SK-N-SH treated with all-trans-retinoic acid at 6 μM for 48 hours (cell line): ENCODE measurements at regions not wholly inside any gene's neighbourhood (a gene's known extent, or its start where the extent isn't known, plus 50 kb on each side); places are given as distances from the start of the nearest gene placed in this dataset.

ENCODE experiments used
- ATAC-seq: fragments of 200-7000 bp; cut with Tn5 transposase; 3 replicates; pipeline ENCODE4 v1.9.1; 2020; ENCODE audit warnings: mild to moderate bottlenecking, moderate library complexity
- ARNTL ChIP-seq: fragments of 450-650 bp; formaldehyde crosslinking; IDR thresholded peaks from 2 replicates; pipeline ENCODE4 v1.5.0; 2020; ENCODE audit warnings: low read depth, mild to moderate bottlenecking, moderate library complexity, borderline replicate concordance
- BACH2 ChIP-seq: fragments of 250-450 bp; sonication (Bioruptor Pico); IDR thresholded peaks from 2 replicates; pipeline ENCODE4 v1.9.0; 2021; ENCODE audit warnings: mild to moderate bottlenecking, borderline replicate concordance
- CREB5 ChIP-seq: fragments of 250-450 bp; sonication (Bioruptor Pico); IDR thresholded peaks from 2 replicates; pipeline ENCODE4 v1.5.1; 2020; ENCODE audit warnings: low read depth, mild to moderate bottlenecking, moderate library complexity
- CSDC2 ChIP-seq: fragments of 250-450 bp; sonication (Bioruptor Pico); IDR thresholded peaks from 2 replicates; pipeline ENCODE4 v1.5.0; 2020; ENCODE audit warnings: mild to moderate bottlenecking, moderate library complexity
- ESRRG ChIP-seq: fragments of 250-450 bp; sonication (Bioruptor Pico); IDR thresholded peaks from 2 replicates; pipeline ENCODE4 v1.6.1; 2021; ENCODE audit warnings: mild to moderate bottlenecking
- GLIS3 ChIP-seq: fragments of 250-450 bp; sonication (Bioruptor Pico); IDR thresholded peaks from 2 replicates; pipeline ENCODE4 v1.5.0; 2020; ENCODE audit warnings: mild to moderate bottlenecking, moderate library complexity
- ISL1 ChIP-seq: fragments of 250-450 bp; sonication (Bioruptor Pico); IDR thresholded peaks from 2 replicates; pipeline ENCODE4 v2.1.2; 2022; ENCODE audit warnings: mild to moderate bottlenecking, moderate library complexity
- PPARA ChIP-seq: fragments of 250-450 bp; sonication (Bioruptor Pico); IDR thresholded peaks from 2 replicates; pipeline ENCODE4 v1.5.0; 2020; ENCODE audit warnings: mild to moderate bottlenecking, borderline replicate concordance
- RARB ChIP-seq: fragments of 250-450 bp; sonication (Bioruptor Pico); IDR thresholded peaks from 2 replicates; pipeline ENCODE4 v1.8.0; 2021; ENCODE audit warnings: mild to moderate bottlenecking, moderate library complexity
- SNAI2 ChIP-seq: fragments of 250-450 bp; sonication (Bioruptor Pico); IDR thresholded peaks from 2 replicates; pipeline ENCODE4 v1.5.0; 2020; ENCODE audit warnings: mild to moderate bottlenecking, moderate library complexity
- TCF4 ChIP-seq: fragments of 250-450 bp; sonication (Bioruptor Pico); IDR thresholded peaks from 2 replicates; pipeline ENCODE4 v1.8.0; 2021; ENCODE audit warnings: mild to moderate bottlenecking, moderate library complexity, borderline replicate concordance
- TOX ChIP-seq: fragments of 250-450 bp; sonication (Bioruptor Pico); IDR thresholded peaks from 2 replicates; pipeline ENCODE4 v1.8.0; 2021; ENCODE audit warnings: mild to moderate bottlenecking, moderate library complexity, borderline replicate concordance
- ZC3H10 ChIP-seq: fragments of 250-450 bp; sonication (Bioruptor Pico); IDR thresholded peaks from 2 replicates; pipeline ENCODE4 v1.5.1; 2021; ENCODE audit warnings: mild to moderate bottlenecking, moderate library complexity
- ZFP3 ChIP-seq: fragments of 250-450 bp; sonication (Bioruptor Pico); IDR thresholded peaks from 2 replicates; pipeline ENCODE4 v1.5.0; 2020; ENCODE audit warnings: mild to moderate bottlenecking, moderate library complexity
- ZNF565 ChIP-seq: fragments of 450-650 bp; formaldehyde crosslinking; conservative IDR thresholded peaks from 2 replicates; pipeline ENCODE4 v1.5.0; 2020; ENCODE audit warnings: low read depth, mild to moderate bottlenecking, moderate library complexity
- ZNF8 ChIP-seq: fragments of 450-650 bp; formaldehyde crosslinking; IDR thresholded peaks from 2 replicates; pipeline ENCODE4 v1.5.0; 2020; ENCODE audit warnings: mild to moderate bottlenecking, moderate library complexity
- TF ChIP-seq, protein P1 (sequence below): fragments of 250-450 bp; sonication (Bioruptor Pico); IDR thresholded peaks from 2 replicates; pipeline ENCODE4 v1.5.0; 2020; ENCODE audit warnings: mild to moderate bottlenecking, moderate library complexity
- TF ChIP-seq, protein P2 (sequence below): fragments of 250-450 bp; sonication (Bioruptor Pico); IDR thresholded peaks from 2 replicates; pipeline ENCODE4 v1.8.0; 2020; ENCODE audit warnings: mild to moderate bottlenecking, moderate library complexity, borderline replicate concordance

DNA sequence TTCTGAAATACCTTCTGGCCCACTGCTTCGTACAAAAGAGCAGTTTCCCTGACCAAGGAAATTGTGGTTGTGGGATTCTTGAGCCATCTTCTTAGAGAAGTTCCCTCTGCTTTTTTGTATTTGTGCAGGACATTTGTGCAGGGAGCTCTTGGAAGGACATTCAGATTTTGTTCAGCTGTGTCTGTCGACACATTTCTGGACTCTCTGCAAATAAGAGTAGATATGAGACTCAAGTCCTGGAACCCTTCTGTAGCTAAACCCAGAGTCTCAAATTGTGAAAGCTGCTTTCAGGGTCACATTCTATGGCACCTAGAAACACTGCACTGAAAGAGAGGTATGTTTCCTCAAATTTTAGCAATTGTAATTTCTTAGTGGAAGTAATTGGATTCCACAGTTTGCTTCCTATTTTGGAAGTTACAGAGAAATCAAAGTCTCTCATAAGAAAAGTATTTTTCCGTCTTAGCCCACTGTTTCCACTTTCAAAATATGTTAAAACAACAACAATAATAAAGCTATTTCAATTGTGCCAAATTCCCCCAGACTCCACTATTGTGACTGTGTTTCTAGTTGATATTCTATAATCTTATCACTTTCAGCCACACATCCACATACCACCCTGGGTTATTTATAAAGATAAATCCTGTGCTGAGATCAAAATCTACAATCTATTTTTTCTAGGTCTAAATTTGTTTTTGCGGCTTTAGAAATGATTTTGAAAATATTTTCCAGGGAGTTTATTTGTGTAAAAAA, 224.0 kb downstream of the COG6 start:
- TF ChIP-seq, protein P1, sequence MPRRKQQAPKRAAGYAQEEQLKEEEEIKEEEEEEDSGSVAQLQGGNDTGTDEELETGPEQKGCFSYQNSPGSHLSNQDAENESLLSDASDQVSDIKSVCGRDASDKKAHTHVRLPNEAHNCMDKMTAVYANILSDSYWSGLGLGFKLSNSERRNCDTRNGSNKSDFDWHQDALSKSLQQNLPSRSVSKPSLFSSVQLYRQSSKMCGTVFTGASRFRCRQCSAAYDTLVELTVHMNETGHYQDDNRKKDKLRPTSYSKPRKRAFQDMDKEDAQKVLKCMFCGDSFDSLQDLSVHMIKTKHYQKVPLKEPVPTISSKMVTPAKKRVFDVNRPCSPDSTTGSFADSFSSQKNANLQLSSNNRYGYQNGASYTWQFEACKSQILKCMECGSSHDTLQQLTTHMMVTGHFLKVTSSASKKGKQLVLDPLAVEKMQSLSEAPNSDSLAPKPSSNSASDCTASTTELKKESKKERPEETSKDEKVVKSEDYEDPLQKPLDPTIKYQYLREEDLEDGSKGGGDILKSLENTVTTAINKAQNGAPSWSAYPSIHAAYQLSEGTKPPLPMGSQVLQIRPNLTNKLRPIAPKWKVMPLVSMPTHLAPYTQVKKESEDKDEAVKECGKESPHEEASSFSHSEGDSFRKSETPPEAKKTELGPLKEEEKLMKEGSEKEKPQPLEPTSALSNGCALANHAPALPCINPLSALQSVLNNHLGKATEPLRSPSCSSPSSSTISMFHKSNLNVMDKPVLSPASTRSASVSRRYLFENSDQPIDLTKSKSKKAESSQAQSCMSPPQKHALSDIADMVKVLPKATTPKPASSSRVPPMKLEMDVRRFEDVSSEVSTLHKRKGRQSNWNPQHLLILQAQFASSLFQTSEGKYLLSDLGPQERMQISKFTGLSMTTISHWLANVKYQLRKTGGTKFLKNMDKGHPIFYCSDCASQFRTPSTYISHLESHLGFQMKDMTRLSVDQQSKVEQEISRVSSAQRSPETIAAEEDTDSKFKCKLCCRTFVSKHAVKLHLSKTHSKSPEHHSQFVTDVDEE (CRISPR knock-in tag) = no peak
- TF ChIP-seq TCF4 = no peak
- no peak for TF ChIP-seq TOX (CRISPR knock-in tag)
- TF ChIP-seq CSDC2 (CRISPR knock-in tag) = no peak
- no peak for TF ChIP-seq RARB (CRISPR knock-in tag)
- TF ChIP-seq SNAI2 (CRISPR knock-in tag) = no peak
- TF ChIP-seq ZNF565 (CRISPR knock-in tag) = no peak
- no peak for TF ChIP-seq ZFP3 (CRISPR knock-in tag)
- TF ChIP-seq BACH2 = no peak
- TF ChIP-seq ISL1 (CRISPR knock-in tag) = no peak
- TF ChIP-seq, protein P2, sequence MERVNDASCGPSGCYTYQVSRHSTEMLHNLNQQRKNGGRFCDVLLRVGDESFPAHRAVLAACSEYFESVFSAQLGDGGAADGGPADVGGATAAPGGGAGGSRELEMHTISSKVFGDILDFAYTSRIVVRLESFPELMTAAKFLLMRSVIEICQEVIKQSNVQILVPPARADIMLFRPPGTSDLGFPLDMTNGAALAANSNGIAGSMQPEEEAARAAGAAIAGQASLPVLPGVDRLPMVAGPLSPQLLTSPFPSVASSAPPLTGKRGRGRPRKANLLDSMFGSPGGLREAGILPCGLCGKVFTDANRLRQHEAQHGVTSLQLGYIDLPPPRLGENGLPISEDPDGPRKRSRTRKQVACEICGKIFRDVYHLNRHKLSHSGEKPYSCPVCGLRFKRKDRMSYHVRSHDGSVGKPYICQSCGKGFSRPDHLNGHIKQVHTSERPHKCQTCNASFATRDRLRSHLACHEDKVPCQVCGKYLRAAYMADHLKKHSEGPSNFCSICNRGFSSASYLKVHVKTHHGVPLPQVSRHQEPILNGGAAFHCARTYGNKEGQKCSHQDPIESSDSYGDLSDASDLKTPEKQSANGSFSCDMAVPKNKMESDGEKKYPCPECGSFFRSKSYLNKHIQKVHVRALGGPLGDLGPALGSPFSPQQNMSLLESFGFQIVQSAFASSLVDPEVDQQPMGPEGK (CRISPR knock-in tag) = no peak
- no peak for TF ChIP-seq GLIS3 (CRISPR knock-in tag)
- ATAC-seq = no peak

DNA sequence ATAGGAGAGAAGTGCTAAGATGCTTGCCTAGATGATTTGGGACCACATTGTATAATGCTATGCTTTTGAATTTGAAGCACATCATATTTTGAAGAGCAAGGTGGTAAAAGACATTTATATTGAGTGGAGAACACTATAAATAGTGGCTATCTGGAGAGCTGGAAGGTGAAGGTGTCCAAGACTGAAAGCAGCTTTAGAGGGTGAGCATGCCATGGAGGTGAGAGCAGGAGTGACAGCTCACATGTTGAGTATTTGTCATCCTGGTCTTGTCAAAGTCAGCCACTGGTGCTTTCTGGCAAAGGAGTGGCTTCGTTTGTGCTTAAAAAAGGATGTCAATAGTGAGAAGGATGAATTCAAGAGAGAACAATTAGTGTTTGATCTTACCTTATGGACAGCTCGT, 225.9 kb downstream of the COG6 start:
- ATAC-seq = no peak
- TF ChIP-seq GLIS3 (CRISPR knock-in tag) = no peak
- no peak for TF ChIP-seq PPARA (CRISPR knock-in tag)
- no peak for TF ChIP-seq BACH2

DNA sequence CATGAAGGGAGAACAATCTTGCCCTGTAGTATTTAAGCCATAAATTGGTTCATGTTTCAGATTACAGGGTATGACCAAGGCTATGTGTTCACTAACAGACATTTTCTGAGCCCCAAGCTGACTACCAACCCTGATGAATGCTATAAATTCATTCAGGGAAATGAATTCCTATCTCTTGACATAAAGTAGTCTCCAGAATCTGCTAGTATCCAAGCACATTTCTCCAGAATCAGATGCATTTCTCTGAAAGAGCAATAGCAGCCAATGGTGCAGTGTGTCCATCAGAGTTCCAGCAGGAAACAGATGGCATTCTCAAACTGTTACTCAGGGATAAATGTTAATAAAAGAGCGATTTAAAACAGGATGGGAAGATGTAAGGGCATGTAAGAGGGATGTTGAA, 226.4 kb downstream of the COG6 start:
- TF ChIP-seq ZNF8 (CRISPR knock-in tag) (no peak), TCF4 (no peak), ESRRG (CRISPR knock-in tag) (no peak), ARNTL (CRISPR knock-in tag) (no peak), TOX (CRISPR knock-in tag) (no peak)
- ATAC-seq = peak; percentile 93

GRCh38 chr13:39884166-39884565, 228.7 kb downstream of the COG6 start:
- TF ChIP-seq, protein P2 (CRISPR knock-in tag) = no peak
- TF ChIP-seq PPARA (CRISPR knock-in tag) = no peak
- TF ChIP-seq ZNF565 (CRISPR knock-in tag) = no peak
- TF ChIP-seq ISL1 (CRISPR knock-in tag) = no peak
- TF ChIP-seq, protein P1 (CRISPR knock-in tag) = no peak
- TF ChIP-seq ZNF8 (CRISPR knock-in tag) = no peak
- TF ChIP-seq CREB5 (CRISPR knock-in tag) = no peak
- no peak for TF ChIP-seq ZC3H10
- TF ChIP-seq BACH2 = no peak
- ATAC-seq = no peak
